Heart left ventricle (tissue), 16 donors: ENCODE measurements at regions not wholly inside any gene's neighbourhood (a gene's known extent, or its start where the extent isn't known, plus 50 kb on each side); places are given as distances from the start of the nearest gene placed in this dataset.

ENCODE experiments used
- ATAC-seq, 4 donors: fragments of 200-7000 bp; cut with Tn5 transposase; one replicate each; pipeline ENCODE4 v1.9.1; 2020 to 2022; ENCODE audit warnings: moderate library complexity in 4 of 4, mild to moderate bottlenecking in 3 of 4, moderate number of reproducible peaks in 1 of 4
- DNase-seq, 5 donors: peaks; one replicate each; pipeline ENCODE4 v3.0.0-alpha.2; 2020
- H3K27ac ChIP-seq, 12 donors: fragments of 200-600 bp; sonication (generic) in 4 of 12; one replicate each; pipeline versions ENCODE4 v1.5.0 to v1.8.0; 2016 to 2022; ENCODE audit warnings: mild to moderate bottlenecking in 2 of 12
- H3K27me3 ChIP-seq, 9 donors: fragments of 200-600 bp; sonication (generic) in 2 of 9; one replicate each; pipeline versions ENCODE4 v1.5.1 to v1.8.0; 2016 to 2022; ENCODE audit warnings: mild to moderate bottlenecking in 3 of 9
- H3K36me3 ChIP-seq, 9 donors: fragments of 200-600 bp; sonication (generic) in 2 of 9; one replicate each; pipeline versions ENCODE4 v1.5.0 to v1.8.0; 2018 to 2022; ENCODE audit warnings: mild to moderate bottlenecking in 2 of 9
- H3K4me1 ChIP-seq, 12 donors: fragments of 200-600 bp; sonication (generic) in 4 of 12; one replicate each; pipeline versions ENCODE4 v1.5.0 to v1.8.0; 2016 to 2022; ENCODE audit warnings: mild to moderate bottlenecking in 3 of 12
- H3K4me3 ChIP-seq, 12 donors: fragments of 200-600 bp; sonication (generic) in 4 of 12; one replicate each; pipeline versions ENCODE4 v1.5.0 to v1.8.0; 2017 to 2022; ENCODE audit warnings: mild to moderate bottlenecking in 9 of 12, moderate library complexity in 4 of 12
- H3K9me3 ChIP-seq, 12 donors: fragments of 200-600 bp; sonication (generic) in 4 of 12; one replicate each; pipeline versions ENCODE4 v1.5.0 to v1.8.0; 2016 to 2022; ENCODE audit warnings: mild to moderate bottlenecking in 1 of 12
- POLR2A ChIP-seq, 2 donors: fragments of 450-650 bp; IDR thresholded peaks; one replicate each; pipeline ENCODE4 v1.6.1; 2017; ENCODE audit warnings: antibody characterized with exemption in 2 of 2, mild to moderate bottlenecking in 2 of 2, moderate library complexity in 2 of 2
- WGBS, 4 donors: extraction: QIAGEN DNeasy Blood & Tissue Kit in 2 of 4; methylation state at CpG; one replicate each; pipeline versions ENCODE4 v1.1.5 to v1.1.7; 2013 to 2018; 5-methylcytosine and 5-hydroxymethylcytosine counted together
- intact Hi-C, 10 donors: fragments of 100-400 bp; cut with DNase I; formaldehyde crosslinking; loops; one replicate each; pipeline versions ENCODE4 v1.11.1 to v1.14.2; 2022
- TF ChIP-seq, protein P1 (sequence below), 12 donors: fragments of 200-600 bp; sonication (generic) in 4 of 12; IDR thresholded peaks; one replicate each; pipeline versions ENCODE4 v1.5.0 to v1.8.0; 2018 to 2022; ENCODE audit warnings: antibody characterized with exemption in 12 of 12, mild to moderate bottlenecking in 5 of 12
- donor health status: ischemic (EF 13 %, LVEDD 7.1; RV severe dilation, severe dysfunction).
- donor health status: healthy with polysubstance abuse.
- donor health status: DM: no; HTN: yes; CAD: no.
- donor health status: DM: no; HTN: no; CAD: no.
- donor health status: ischemic (EF 25% LVEDD 6.9; RV normal size, moderate dysfunction).
- donor health status: ischemic (EF 25% LVEDD 5.7; RV mildly dilated, moderate dysfunction).
- donor health status: healthy.
- donor health status: DM: yes; HTN: yes; CAD: no.
- donor health status: ischemic (EF 35%, LVEDD 5.7; RV mildly dilated, moderate dysfunction).
- donor health status: nonischemic (EF 11% LVEDD 7.7; RV severe dilation, severe dysfunction).
- donor health status: DM: yes; HTN: yes; CAD: no.
- donor health status: PGD.
- donor health status: ischemic (EF 29% LVEDD 5.4; RV normal size, mild dysfunction).
- donor health status: nonischemic (EF 23%, LVEDD 6.1; RV moderate dilation, normal function).

DNA sequence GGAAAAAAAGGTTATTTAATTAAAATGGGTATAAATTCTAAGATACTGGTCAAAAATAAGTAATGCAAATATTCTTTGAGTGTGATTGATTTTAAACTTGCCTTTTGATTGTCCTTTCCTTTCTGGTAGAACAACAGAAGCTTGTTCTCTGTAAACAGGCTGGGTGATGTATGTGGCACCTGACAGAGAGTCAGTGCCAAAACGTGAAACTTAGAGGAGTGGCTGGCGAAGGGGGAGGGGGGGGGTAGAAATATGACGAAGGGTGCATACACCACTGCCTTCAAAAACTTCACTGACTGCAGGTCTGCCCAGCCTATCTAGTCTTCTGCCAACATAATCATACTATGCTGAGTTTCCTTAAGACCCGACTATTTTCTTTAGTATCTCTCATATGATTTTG is 629.8 kb upstream of the SEMA6A start:
- Histone ChIP-seq H3K9me3 (peaks cover 0 to 1% (median 0%) of the 10 kb centered on the region in 12 donors), H3K27me3 (no peaks in the 10 kb centered on the region), H3K27ac (no peak overlapping the region), H3K36me3 (no peaks in the 10 kb centered on the region), H3K4me3 (no peak overlapping the region), H3K4me1 (peaks cover 0 to 13% (median 3%) of the 10 kb centered on the region in 12 donors)
- no peak for TF ChIP-seq POLR2A (IDR thresholded peaks at IDR 0.05)
- TF ChIP-seq, protein P1, sequence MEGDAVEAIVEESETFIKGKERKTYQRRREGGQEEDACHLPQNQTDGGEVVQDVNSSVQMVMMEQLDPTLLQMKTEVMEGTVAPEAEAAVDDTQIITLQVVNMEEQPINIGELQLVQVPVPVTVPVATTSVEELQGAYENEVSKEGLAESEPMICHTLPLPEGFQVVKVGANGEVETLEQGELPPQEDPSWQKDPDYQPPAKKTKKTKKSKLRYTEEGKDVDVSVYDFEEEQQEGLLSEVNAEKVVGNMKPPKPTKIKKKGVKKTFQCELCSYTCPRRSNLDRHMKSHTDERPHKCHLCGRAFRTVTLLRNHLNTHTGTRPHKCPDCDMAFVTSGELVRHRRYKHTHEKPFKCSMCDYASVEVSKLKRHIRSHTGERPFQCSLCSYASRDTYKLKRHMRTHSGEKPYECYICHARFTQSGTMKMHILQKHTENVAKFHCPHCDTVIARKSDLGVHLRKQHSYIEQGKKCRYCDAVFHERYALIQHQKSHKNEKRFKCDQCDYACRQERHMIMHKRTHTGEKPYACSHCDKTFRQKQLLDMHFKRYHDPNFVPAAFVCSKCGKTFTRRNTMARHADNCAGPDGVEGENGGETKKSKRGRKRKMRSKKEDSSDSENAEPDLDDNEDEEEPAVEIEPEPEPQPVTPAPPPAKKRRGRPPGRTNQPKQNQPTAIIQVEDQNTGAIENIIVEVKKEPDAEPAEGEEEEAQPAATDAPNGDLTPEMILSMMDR (IDR thresholded peaks at IDR 0.05), result no peak
- intact Hi-C loops, result no loop called here
- 86 to 89% (median 89%) methylated on average over 4 of the region's 4 CpGs for WGBS, 4 donors
- DNase-seq (no peak), ATAC-seq (no peak)

DNA sequence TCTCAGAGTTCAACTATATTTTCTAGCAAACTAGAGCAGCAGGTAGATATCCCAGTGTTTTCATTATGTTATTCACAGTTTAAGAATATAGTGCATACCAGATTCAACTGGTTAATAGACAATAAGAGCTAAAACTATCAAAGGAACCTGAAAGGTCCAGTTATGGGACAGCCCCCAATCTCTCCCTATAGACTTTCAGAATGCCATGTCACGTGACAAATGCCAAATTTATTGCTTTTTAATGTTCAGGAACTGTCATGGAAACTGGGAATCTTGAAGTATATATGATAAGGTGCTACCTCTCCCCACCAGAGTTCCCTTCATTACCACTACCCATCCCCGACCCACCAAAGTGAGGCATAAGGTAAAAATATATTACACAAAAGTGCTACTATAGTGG is 629.0 kb upstream of the SEMA6A start:
- Histone ChIP-seq H3K27me3 (no peaks in the 10 kb centered on the region), H3K27ac (no peak overlapping the region), H3K9me3 (no peaks in the 10 kb centered on the region), H3K36me3 (no peaks in the 10 kb centered on the region), H3K4me3 (no peak overlapping the region), H3K4me1 (peaks cover 0 to 13% (median 3%) of the 10 kb centered on the region in 12 donors)
- WGBS, 4 donors, result 92 to 95% (median 94%) methylated on average over 2 of the region's 2 CpGs
- intact Hi-C loops, result no loop called here
- ATAC-seq (no peak), DNase-seq (no peak)
- TF ChIP-seq POLR2A (IDR thresholded peaks at IDR 0.05), result no peak
- TF ChIP-seq, protein P1 (IDR thresholded peaks at IDR 0.05), result no peak

DNA sequence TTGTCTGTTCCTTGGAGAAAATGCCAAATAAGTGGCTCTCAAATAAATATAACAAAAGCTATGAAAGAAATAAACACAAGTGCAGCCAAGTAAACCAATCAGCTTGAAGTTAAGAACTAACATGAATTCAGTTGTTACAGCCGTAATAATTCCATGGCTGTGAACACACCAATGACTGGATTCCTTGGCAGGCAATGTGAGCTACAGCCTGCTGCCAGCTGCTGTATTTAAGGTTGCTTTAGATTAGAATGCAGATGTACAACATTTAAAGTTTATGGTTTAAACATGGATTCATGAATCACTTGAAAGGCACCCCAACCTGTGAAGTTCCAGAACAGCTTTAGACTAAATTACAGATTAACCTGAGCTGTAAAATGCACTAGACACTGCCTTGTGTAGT is 626.4 kb upstream of the SEMA6A start:
- Histone ChIP-seq H3K4me3 (no peak overlapping the region), H3K9me3 (no peaks in the 10 kb centered on the region), H3K27ac (no peak overlapping the region), H3K27me3 (no peaks in the 10 kb centered on the region), H3K36me3 (no peaks in the 10 kb centered on the region), H3K4me1 (peaks cover 0 to 12% (median 3%) of the 10 kb centered on the region in 12 donors)
- WGBS, 4 donors, result 20 to 50% (median 25%) methylated on average over 1 of the region's 1 CpG
- intact Hi-C loops, result no loop called here
- TF ChIP-seq, protein P1 (IDR thresholded peaks at IDR 0.05), result no peak
- TF ChIP-seq POLR2A (IDR thresholded peaks at IDR 0.05), result no peak
- ATAC-seq (no peak), DNase-seq (no peak)

DNA sequence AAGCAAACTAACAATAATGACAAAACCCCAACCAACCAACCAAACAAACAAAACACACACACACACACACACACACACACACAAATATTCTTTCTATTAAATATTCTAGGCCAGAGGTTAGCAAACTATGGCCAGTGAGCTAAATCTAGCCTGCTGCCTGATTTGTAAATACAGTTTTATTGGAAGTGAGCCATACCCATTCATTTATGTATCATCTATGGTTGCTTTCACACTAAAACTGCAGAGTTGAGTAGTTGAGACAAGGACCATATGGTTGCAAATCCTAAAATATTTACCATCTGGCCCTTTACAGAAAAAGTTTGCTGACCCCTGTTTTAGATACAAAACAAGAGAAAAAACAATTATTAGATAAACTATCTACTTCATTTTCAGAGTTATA is 620.5 kb upstream of the SEMA6A start:
- ATAC-seq, result no peak
- H3K4me1 ChIP-seq, result no peaks in the 10 kb centered on the region
- H3K27ac ChIP-seq, result no peak overlapping the region
- H3K9me3 ChIP-seq, result no peaks in the 10 kb centered on the region
- no peak for DNase-seq
- no peaks in the 10 kb centered on the region for H3K36me3 ChIP-seq
- H3K27me3 ChIP-seq, result no peaks in the 10 kb centered on the region
- no peak overlapping the region for H3K4me3 ChIP-seq
- intact Hi-C loops, result no loop called here
- TF ChIP-seq, protein P1 (IDR thresholded peaks at IDR 0.05), result no peak
- no peak for TF ChIP-seq POLR2A (IDR thresholded peaks at IDR 0.05)
